ENCODE measurements at regions not wholly inside any gene's neighbourhood (a gene's known extent, or its start where the extent isn't known, plus 50 kb on each side); places are given as distances from the start of the nearest gene placed in this dataset.

DNA sequence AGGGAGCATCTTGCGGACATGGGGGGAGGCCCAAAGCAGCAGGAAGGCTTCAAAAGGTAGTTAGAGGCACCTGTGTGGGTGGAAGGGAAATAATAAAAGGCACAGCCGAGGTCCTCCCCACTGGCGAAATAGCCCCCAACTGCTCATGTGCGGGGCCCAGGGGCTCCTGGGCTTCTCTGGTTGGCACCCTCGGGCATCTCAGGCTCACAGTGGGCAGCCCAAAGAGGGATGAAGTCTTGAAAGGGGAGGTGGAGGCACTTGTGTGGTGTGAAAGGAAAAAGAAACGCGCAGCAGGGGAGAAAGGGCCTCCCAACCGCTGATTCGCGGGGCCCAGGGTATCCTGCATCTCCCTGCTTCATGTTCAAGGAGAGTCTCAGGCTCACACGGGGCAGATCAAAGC is 579.4 kb downstream of the ALG10 start:
- TF ChIP-seq, protein P1, sequence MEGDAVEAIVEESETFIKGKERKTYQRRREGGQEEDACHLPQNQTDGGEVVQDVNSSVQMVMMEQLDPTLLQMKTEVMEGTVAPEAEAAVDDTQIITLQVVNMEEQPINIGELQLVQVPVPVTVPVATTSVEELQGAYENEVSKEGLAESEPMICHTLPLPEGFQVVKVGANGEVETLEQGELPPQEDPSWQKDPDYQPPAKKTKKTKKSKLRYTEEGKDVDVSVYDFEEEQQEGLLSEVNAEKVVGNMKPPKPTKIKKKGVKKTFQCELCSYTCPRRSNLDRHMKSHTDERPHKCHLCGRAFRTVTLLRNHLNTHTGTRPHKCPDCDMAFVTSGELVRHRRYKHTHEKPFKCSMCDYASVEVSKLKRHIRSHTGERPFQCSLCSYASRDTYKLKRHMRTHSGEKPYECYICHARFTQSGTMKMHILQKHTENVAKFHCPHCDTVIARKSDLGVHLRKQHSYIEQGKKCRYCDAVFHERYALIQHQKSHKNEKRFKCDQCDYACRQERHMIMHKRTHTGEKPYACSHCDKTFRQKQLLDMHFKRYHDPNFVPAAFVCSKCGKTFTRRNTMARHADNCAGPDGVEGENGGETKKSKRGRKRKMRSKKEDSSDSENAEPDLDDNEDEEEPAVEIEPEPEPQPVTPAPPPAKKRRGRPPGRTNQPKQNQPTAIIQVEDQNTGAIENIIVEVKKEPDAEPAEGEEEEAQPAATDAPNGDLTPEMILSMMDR (IDR thresholded peaks at IDR 0.05; ENCODE audit: poor library complexity) = no peak
- TF ChIP-seq EZH2 (IDR thresholded peaks at IDR 0.05; ENCODE audit: borderline replicate concordance) = no peak
- TF ChIP-seq EZH2phosphoT487 (IDR thresholded peaks at IDR 0.05; ENCODE audit: low read depth, severe bottlenecking, unreplicated experiment) = no peak
